ENCODE measurements at regions not wholly inside any gene's neighbourhood (a gene's known extent, or its start where the extent isn't known, plus 50 kb on each side); places are given as distances from the start of the nearest gene placed in this dataset.
"Not testable (repeated sequence)": the region's sequence is repeated elsewhere in the genome, so short reads cannot be mapped to it uniquely, and the experiment has no call there.

- Mint-ChIP-seq H3K9me3 (peaks cover 0 to 4% of the 10 kb centered on the region in 2 donors), H3K27me3 (no peaks in the 10 kb centered on the region), H3K27ac (no peak overlapping the region), H3K4me3 (no peak overlapping the region), H3K4me1 (no peaks in the 10 kb centered on the region)
- ATAC-seq (no peak), DNase-seq (no peak)
Measured at GRCh38 chr2:185436787-185437372, 301.7 kb upstream of the FSIP2 start.

GRCh38 chr2:185441486-185442005 is 297.1 kb upstream of the FSIP2 start:
- Mint-ChIP-seq H3K9me3 (peaks cover 0 to 4% of the 10 kb centered on the region in 2 donors), H3K4me3 (no peak overlapping the region), H3K27me3 (no peaks in the 10 kb centered on the region), H3K4me1 (no peaks in the 10 kb centered on the region), H3K27ac (no peak overlapping the region)
- ATAC-seq (no peak), DNase-seq (no peak)

DNA sequence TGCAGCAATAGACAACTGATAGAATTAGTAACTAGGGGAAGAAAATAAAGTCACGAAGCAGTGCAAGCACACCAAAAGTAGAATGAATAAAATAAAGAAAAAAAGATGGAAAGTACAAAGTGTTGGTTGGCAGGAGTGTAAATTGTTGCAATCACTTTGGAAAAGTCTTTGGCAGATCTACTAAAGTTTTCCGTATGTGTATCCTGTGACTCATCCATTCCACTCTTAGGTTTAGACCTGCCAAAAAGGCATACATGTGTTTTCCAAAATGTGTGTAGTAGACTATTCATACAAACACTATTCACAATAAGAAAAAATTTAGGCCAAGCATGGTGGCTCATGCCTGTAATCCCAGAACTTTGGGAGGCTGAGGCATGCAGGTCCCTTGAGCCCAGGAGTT is 282.1 kb upstream of the FSIP2 start:
- no peaks in the 10 kb centered on the region for H3K27me3 Mint-ChIP-seq
- H3K27ac Mint-ChIP-seq = no peak overlapping the region
- H3K4me3 Mint-ChIP-seq = no peak overlapping the region
- H3K9me3 Mint-ChIP-seq = peaks cover 4 to 16% of the 10 kb centered on the region in 2 donors
- H3K4me1 Mint-ChIP-seq = no peaks in the 10 kb centered on the region
- DNase-seq (no peak), ATAC-seq (no peak)

DNA sequence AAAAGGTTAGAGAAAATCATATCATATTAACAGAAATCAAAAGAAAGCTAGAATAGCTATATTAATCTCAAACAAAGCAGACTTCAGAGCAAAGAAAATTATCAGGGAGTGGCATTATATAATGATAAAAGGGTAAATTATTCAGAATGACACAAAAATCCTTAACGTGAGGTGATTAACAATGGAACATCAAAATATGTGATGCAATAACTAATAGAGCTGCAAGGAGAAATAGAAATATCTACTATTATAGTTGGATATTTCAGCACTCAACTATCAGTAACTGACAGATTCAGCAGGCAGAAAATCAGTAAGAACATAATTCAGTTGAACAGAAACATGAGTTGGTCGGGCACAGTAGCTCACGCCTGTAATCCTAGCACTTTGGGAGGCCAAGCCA is 275.1 kb upstream of the FSIP2 start:
- H3K4me1 Mint-ChIP-seq = no peaks in the 10 kb centered on the region
- ATAC-seq (no peak), DNase-seq (no peak)
- H3K27me3 Mint-ChIP-seq = no peaks in the 10 kb centered on the region
- no peak overlapping the region for H3K4me3 Mint-ChIP-seq
- peaks cover 0 to 7% of the 10 kb centered on the region in 2 donors for H3K9me3 Mint-ChIP-seq
- H3K27ac Mint-ChIP-seq = no peak overlapping the region

DNA sequence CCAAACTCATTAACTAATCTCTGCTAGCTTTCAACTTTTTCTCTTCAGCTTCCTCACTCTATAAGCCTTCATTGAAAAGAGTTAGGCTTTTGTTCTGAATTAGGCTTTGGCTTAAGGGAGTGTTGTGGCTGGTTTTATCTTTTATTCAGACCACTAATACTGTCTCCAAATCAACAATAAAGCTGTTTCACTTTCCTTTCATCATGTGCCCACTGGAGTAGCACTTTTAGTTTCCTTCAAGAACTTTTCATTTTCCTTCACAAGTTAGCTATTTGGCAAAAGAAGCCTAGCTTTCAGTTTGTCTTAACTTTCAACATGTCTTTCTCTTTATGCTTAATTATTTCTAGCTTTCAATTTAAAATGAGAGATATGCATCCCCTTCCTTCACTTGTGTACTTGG is 271.7 kb upstream of the FSIP2 start:
- H3K4me1 Mint-ChIP-seq = no peaks in the 10 kb centered on the region
- ATAC-seq (no peak), DNase-seq (no peak)
- H3K27ac Mint-ChIP-seq = peak overlapping the region in 1 of 2 donors; percentile 49
- peak overlapping the region in 1 of 2 donors; percentile 13 for H3K4me3 Mint-ChIP-seq
- no peaks in the 10 kb centered on the region for H3K27me3 Mint-ChIP-seq
- peaks cover 0 to 7% of the 10 kb centered on the region in 2 donors for H3K9me3 Mint-ChIP-seq

DNA sequence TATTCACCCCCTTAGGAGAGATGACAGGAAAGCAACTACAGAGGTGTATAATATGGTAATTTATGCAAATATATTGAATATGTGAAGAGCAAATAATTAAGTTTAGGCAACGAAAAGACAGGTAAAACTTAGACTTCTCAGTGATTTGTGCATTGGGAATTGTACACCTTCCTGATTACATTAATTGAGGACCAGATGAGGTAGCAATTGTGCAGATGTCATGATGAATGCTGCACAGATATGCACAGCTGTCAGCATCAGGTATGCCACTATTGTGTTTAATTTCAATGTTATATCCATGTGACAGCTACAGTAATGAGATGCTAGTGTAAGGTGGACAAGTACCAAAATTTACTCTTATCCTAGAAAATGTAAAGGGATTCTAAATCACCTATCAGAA is 267.2 kb upstream of the FSIP2 start:
- no peak overlapping the region for H3K27ac Mint-ChIP-seq
- ATAC-seq (no peak), DNase-seq (no peak)
- no peaks in the 10 kb centered on the region for H3K9me3 Mint-ChIP-seq
- H3K4me3 Mint-ChIP-seq = no peak overlapping the region
- no peaks in the 10 kb centered on the region for H3K27me3 Mint-ChIP-seq
- H3K4me1 Mint-ChIP-seq = no peaks in the 10 kb centered on the region

DNA sequence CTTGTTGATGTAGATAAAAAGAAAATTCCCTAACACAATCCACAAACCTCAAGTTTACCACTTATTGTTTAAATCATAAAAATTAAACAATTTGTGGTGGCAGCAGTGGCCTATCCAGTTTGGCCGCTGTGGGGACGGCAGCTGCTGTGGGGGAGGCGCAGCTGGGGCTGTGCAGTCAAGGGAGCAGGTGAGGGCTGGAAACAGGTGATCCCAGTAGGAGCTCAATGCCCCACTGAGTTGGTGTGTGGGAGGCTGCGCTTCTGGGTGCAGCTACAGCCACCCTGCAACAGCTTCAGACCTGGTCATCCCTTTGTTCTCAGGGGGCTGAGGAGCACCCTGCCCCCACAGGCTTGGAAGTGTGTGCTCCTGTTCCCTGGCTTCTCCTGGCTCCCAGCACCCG is 266.0 kb upstream of the FSIP2 start:
- Mint-ChIP-seq H3K27ac (no peak overlapping the region), H3K4me3 (no peak overlapping the region), H3K9me3 (no peaks in the 10 kb centered on the region), H3K4me1 (no peaks in the 10 kb centered on the region), H3K27me3 (no peaks in the 10 kb centered on the region)
- DNase-seq (no peak), ATAC-seq (no peak)

GRCh38 chr2:185473838-185474237 is 264.8 kb upstream of the FSIP2 start:
- H3K27ac Mint-ChIP-seq = no peak overlapping the region
- no peaks in the 10 kb centered on the region for H3K4me1 Mint-ChIP-seq
- no peak for DNase-seq
- H3K4me3 Mint-ChIP-seq = no peak overlapping the region
- H3K9me3 Mint-ChIP-seq = no peaks in the 10 kb centered on the region
- no peaks in the 10 kb centered on the region for H3K27me3 Mint-ChIP-seq
- ATAC-seq = no peak

DNA sequence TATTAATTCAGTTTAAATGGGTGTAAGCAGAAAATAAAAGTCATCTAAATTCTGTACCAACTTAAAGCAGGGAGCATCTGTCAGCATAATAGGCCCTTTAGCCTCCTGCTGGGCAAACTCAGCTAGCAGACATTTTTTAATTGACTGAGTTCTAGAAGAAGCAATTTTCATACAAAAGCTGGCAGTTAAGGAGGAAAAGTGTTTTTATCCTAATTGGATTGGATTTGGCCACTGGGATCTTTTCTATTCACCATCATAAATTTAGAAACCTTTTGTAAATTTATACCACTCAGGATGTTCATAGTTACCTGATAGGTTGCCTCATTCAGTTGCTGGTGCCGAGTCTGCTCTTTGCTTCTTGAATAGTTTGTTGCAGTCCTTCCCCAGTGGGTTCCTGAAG is 262.7 kb upstream of the FSIP2 start:
- Mint-ChIP-seq H3K27me3 (no peaks in the 10 kb centered on the region), H3K27ac (no peak overlapping the region), H3K4me1 (no peaks in the 10 kb centered on the region), H3K9me3 (no peaks in the 10 kb centered on the region), H3K4me3 (no peak overlapping the region)
- no peak for ATAC-seq
- DNase-seq = no peak

- Mint-ChIP-seq H3K4me3 (no peak overlapping the region), H3K27me3 (no peaks in the 10 kb centered on the region), H3K4me1 (no peaks in the 10 kb centered on the region), H3K9me3 (no peaks in the 10 kb centered on the region), H3K27ac (no peak overlapping the region)
- DNase-seq (no peak), ATAC-seq (no peak)
Measured at GRCh38 chr2:185477452-185477851, 261.2 kb upstream of the FSIP2 start.

DNA sequence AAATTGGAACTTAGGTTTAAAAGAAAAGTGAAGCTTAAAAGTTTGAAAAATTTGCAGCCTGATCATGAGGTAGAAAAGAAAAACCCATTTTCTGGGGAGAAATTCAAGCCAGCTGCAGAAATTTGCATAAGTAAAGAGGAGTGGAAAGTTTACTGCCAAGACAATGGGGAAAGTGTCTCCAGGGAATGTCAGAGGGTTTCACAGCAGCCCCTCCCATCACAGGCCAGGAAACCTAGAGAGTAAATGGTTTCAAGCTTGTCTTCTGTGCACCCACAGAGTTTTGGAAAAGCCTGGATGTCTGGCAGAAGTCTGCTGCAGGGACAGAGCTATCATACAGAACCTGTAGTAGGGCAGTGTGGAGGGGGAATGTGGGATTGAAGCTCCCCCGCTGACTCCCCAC is 254.0 kb upstream of the FSIP2 start:
- DNase-seq = no peak
- no peaks in the 10 kb centered on the region for H3K4me1 Mint-ChIP-seq
- H3K27me3 Mint-ChIP-seq = no peaks in the 10 kb centered on the region
- H3K4me3 Mint-ChIP-seq = no peak overlapping the region
- H3K27ac Mint-ChIP-seq = no peak overlapping the region
- peaks cover 9 to 30% of the 10 kb centered on the region in 2 donors for H3K9me3 Mint-ChIP-seq
- ATAC-seq = no peak

DNA sequence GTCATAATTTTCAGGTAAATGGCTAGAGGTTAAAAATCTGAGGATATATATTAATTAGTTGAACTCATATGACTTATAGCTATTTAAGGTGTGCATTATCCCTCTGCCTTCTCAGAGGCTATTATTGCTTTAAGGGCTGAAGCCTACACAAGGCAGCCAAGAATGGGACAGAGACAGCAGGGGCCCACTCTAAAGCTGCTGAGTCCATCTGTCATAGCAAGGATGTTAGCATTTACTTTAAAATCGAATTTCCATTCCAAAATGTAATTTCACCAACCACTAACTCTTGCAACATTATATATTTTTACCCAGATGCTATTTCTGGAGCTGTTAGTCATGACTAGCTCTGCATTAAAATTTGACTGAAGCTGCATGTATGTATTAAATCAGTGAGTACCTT is 236.3 kb upstream of the FSIP2 start:
- Mint-ChIP-seq H3K27ac (no peak overlapping the region), H3K4me3 (no peak overlapping the region), H3K9me3 (peaks cover 0 to 7% of the 10 kb centered on the region in 2 donors), H3K4me1 (no peaks in the 10 kb centered on the region), H3K27me3 (no peaks in the 10 kb centered on the region)
- no peak for DNase-seq
- ATAC-seq = no peak

DNA sequence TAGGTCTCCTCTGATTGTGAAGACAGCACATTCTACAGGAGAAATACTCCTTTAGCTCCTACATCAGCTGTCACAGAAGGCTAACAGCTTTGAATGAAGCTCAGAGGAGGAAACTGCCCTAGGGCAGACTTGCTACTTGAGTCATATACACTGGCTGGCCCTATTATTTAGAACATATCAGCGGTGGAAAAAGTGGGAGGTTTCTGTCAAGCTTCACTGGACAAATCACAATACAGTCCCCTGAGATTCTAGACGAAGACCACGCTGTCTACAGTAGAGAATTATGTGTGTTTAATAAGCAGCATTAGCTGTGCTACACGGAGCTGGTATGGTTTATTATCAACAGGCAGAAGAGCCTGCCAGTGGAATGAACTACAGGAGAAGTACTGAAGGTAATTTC is 230.9 kb upstream of the FSIP2 start:
- no peak for ATAC-seq
- no peak overlapping the region for H3K27ac Mint-ChIP-seq
- H3K4me1 Mint-ChIP-seq = no peaks in the 10 kb centered on the region
- H3K4me3 Mint-ChIP-seq = no peak overlapping the region
- DNase-seq = no peak
- no peaks in the 10 kb centered on the region for H3K27me3 Mint-ChIP-seq
- H3K9me3 Mint-ChIP-seq = peaks cover 10 to 15% of the 10 kb centered on the region in 2 donors

- H3K4me3 Mint-ChIP-seq = no peak overlapping the region
- peaks cover 18 to 20% of the 10 kb centered on the region in 2 donors for H3K9me3 Mint-ChIP-seq
- no peaks in the 10 kb centered on the region for H3K4me1 Mint-ChIP-seq
- ATAC-seq (no peak), DNase-seq (no peak)
- H3K27me3 Mint-ChIP-seq = no peaks in the 10 kb centered on the region
- no peak overlapping the region for H3K27ac Mint-ChIP-seq
Measured at GRCh38 chr2:185510060-185510459, 228.5 kb upstream of the FSIP2 start.

- ATAC-seq = no peak
Measured at GRCh38 chr2:185511925-185512324, 226.7 kb upstream of the FSIP2 start.

GRCh38 chr2:185522472-185522871 is 216.1 kb upstream of the FSIP2 start:
- no peaks in the 10 kb centered on the region for H3K27me3 Mint-ChIP-seq
- no peak for ATAC-seq
- no peak overlapping the region for H3K27ac Mint-ChIP-seq
- no peaks in the 10 kb centered on the region for H3K4me1 Mint-ChIP-seq
- DNase-seq = no peak
- H3K4me3 Mint-ChIP-seq = no peak overlapping the region
- peaks cover 0 to 44% of the 10 kb centered on the region in 2 donors for H3K9me3 Mint-ChIP-seq

More at GRCh38 chr2:185511925-185512324, 226.7 kb upstream of the FSIP2 start:
- Mint-ChIP-seq H3K27ac (no peak overlapping the region), H3K27me3 (no peaks in the 10 kb centered on the region), H3K4me3 (no peak overlapping the region), H3K9me3 (peaks cover 14 to 28% of the 10 kb centered on the region in 2 donors), H3K4me1 (no peaks in the 10 kb centered on the region)
- DNase-seq = no peak

DNA sequence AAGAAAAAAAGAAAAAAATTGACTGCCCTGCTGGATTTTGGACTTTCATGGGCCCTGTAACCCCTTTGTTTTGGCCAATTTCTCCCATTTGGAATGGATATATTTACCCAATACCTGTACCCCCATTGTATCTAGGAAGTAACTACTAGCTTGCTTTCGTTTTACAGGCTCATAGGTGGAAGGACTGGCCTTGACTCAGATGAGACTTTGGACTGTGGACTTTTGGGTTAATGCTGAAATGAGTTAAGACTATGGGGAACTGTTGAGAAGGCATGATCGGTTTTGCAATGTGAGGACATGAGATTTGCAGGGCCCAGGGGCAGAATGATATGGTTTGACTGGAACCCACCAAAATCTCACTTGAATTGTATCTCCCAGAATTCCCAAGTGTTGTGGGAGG is 214.4 kb upstream of the FSIP2 start:
- H3K9me3 Mint-ChIP-seq = peaks cover 0 to 32% of the 10 kb centered on the region in 2 donors
- H3K4me3 Mint-ChIP-seq, H3K4me1 Mint-ChIP-seq, H3K27me3 Mint-ChIP-seq, ATAC-seq, DNase-seq, H3K27ac Mint-ChIP-seq: not testable (repeated sequence)

Measured in stimulated activated naive CD8-positive, alpha-beta T cell treated with anti-CD3 and anti-CD28 coated beads, Interleukin-15, amount 100 ng/mL, for 72 hours (primary cell).